ENCODE measurements at regions not wholly inside any gene's neighbourhood (a gene's known extent, or its start where the extent isn't known, plus 50 kb on each side); places are given as distances from the start of the nearest gene placed in this dataset.

DNA sequence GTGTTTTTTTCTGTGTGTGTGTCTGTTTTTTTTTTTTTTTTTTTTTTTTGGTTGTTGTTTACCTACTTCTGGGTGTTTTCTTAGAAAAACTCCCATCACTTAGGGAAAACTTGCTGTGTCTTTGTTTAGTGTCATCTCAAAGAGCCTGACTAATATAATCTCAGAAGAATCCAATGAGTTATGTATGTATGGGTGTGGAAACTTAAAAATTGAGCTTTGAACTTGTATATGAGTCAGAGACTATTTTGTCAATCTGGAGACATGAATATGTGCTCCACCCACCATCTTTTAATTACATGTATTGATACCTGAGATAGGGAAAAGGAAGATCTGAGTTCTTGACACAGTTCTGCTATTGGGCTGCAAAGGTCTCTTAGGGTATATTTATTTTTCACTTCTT, 140.7 kb upstream of the SPRY2 start:
- ChIA-PET CTCF (no interaction called here), POLR2A (no interaction called here)
- Mint-ChIP-seq H3K9me3 (ENCODE audit: insufficient read depth) (no peaks in the 10 kb centered on the region), H3K4me3 (no peak overlapping the region), H3K27ac (no peak overlapping the region), H3K4me1 (ENCODE audit: low read depth) (no peaks in the 10 kb centered on the region), H3K27me3 (ENCODE audit: low read depth) (no peaks in the 10 kb centered on the region), H3K36me3 (ENCODE audit: low read depth) (no peaks in the 10 kb centered on the region)
- DNase-seq (no peak), ATAC-seq (no peak)

DNA sequence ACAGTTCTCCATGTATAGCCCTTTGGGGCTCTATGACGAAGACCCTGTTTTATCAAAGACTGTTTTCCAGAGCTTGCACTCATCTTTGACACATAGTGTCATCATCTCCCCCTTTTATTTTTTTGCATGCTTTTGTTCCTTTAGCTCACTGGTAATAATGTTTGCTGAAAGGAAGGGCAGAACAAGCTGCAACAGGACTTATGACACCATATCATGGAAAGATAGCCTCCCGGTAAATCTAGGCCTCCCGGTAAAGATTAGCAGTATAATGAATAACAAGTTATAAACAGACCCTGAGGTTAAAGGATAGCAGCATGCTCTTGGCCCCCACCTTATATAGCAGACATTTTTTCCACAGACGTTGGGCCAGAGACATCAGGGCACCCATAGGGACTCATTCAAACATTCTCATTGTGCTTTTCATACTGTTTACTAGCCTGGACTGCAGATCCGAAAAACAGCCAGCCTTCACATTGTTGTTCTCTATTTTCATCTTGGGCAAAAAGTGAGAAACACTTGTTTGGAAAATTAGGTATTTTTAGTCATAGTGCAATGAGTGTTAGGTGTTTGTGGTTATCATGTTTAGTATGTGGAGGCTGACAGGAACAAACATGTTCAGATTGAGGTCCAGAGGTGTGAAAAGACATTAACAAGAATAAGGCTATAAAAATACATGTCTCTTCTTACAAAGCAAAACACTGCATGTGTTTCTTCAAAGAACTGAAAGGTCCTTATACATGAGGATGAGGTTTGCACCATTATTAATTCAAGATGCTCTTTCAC, 136.9 kb upstream of the SPRY2 start:
- CTCF ChIA-PET = no interaction called here
- no peaks in the 10 kb centered on the region for H3K9me3 Mint-ChIP-seq (ENCODE audit: insufficient read depth)
- no peak for DNase-seq
- no peak overlapping the region for H3K27ac Mint-ChIP-seq
- ATAC-seq = no peak
- H3K4me1 Mint-ChIP-seq (ENCODE audit: low read depth) = no peaks in the 10 kb centered on the region
- no peak overlapping the region for H3K4me3 Mint-ChIP-seq
- POLR2A ChIA-PET = no interaction called here
- H3K36me3 Mint-ChIP-seq (ENCODE audit: low read depth) = no peaks in the 10 kb centered on the region
- H3K27me3 Mint-ChIP-seq (ENCODE audit: low read depth) = no peaks in the 10 kb centered on the region

- ATAC-seq = no peak
- Mint-ChIP-seq H3K4me1 (ENCODE audit: low read depth) (no peaks in the 10 kb centered on the region), H3K27ac (no peak overlapping the region), H3K27me3 (ENCODE audit: low read depth) (no peaks in the 10 kb centered on the region), H3K4me3 (no peak overlapping the region), H3K36me3 (ENCODE audit: low read depth) (no peaks in the 10 kb centered on the region), H3K9me3 (ENCODE audit: insufficient read depth) (no peaks in the 10 kb centered on the region)
- no peak for DNase-seq
- POLR2A ChIA-PET = no interaction called here
- CTCF ChIA-PET = no interaction called here
Measured at GRCh38 chr13:80476953-80477352, 136.0 kb upstream of the SPRY2 start.

GRCh38 chr13:80475718-80476117, 134.8 kb upstream of the SPRY2 start:
- no peak overlapping the region for H3K4me3 Mint-ChIP-seq
- ATAC-seq = no peak
- H3K4me1 Mint-ChIP-seq (ENCODE audit: low read depth) = no peaks in the 10 kb centered on the region
- H3K27me3 Mint-ChIP-seq (ENCODE audit: low read depth) = no peaks in the 10 kb centered on the region
- H3K36me3 Mint-ChIP-seq (ENCODE audit: low read depth) = no peaks in the 10 kb centered on the region
- no peak overlapping the region for H3K27ac Mint-ChIP-seq
- no peaks in the 10 kb centered on the region for H3K9me3 Mint-ChIP-seq (ENCODE audit: insufficient read depth)
- ChIA-PET POLR2A (no interaction called here), CTCF (interaction anchor here (0.9 kb wide), 1 partner anchor 133 kb away, joined by 3 read pairs; no protein-coding TSS in a partner anchor)
- DNase-seq = no peak

DNA sequence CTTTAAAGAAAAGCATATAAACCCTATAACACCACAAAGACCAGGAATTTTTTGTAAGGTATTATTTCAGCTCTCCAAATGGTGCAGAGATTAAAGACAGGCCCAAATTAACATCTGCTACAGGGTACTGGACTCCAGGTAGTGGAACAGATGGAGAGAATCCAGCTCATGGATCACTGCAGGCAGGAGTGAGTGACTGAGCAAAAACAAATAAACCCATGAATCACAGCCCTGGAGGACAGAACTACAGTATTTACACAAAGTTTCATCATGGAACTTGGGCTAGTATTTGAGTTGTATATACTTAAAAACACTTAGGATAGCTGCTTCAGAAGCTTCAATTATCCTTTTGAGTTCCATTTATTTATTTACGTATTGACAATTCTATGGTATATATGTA, 132.8 kb upstream of the SPRY2 start:
- Mint-ChIP-seq H3K4me3 (no peak overlapping the region), H3K9me3 (ENCODE audit: insufficient read depth) (no peaks in the 10 kb centered on the region), H3K27ac (no peak overlapping the region), H3K36me3 (ENCODE audit: low read depth) (no peaks in the 10 kb centered on the region), H3K27me3 (ENCODE audit: low read depth) (no peaks in the 10 kb centered on the region), H3K4me1 (ENCODE audit: low read depth) (no peaks in the 10 kb centered on the region)
- no peak for ATAC-seq
- POLR2A ChIA-PET = no interaction called here
- CTCF ChIA-PET = no interaction called here
- no peak for DNase-seq

GRCh38 chr13:80469853-80470381, 129.0 kb upstream of the SPRY2 start:
- ChIA-PET CTCF (no interaction called here), POLR2A (no interaction called here)
- Mint-ChIP-seq H3K27ac (no peak overlapping the region), H3K36me3 (ENCODE audit: low read depth) (no peaks in the 10 kb centered on the region), H3K9me3 (ENCODE audit: insufficient read depth) (no peaks in the 10 kb centered on the region), H3K27me3 (ENCODE audit: low read depth) (no peaks in the 10 kb centered on the region), H3K4me1 (ENCODE audit: low read depth) (no peaks in the 10 kb centered on the region), H3K4me3 (no peak overlapping the region)
- no peak for DNase-seq
- ATAC-seq = no peak

GRCh38 chr13:80469105-80469852, 128.4 kb upstream of the SPRY2 start:
- Mint-ChIP-seq H3K27me3 (ENCODE audit: low read depth) (no peaks in the 10 kb centered on the region), H3K27ac (no peak overlapping the region), H3K4me1 (ENCODE audit: low read depth) (no peaks in the 10 kb centered on the region), H3K4me3 (no peak overlapping the region), H3K36me3 (ENCODE audit: low read depth) (no peaks in the 10 kb centered on the region), H3K9me3 (ENCODE audit: insufficient read depth) (no peaks in the 10 kb centered on the region)
- ATAC-seq (no peak), DNase-seq (no peak)
- POLR2A ChIA-PET = no interaction called here
- CTCF ChIA-PET = no interaction called here

DNA sequence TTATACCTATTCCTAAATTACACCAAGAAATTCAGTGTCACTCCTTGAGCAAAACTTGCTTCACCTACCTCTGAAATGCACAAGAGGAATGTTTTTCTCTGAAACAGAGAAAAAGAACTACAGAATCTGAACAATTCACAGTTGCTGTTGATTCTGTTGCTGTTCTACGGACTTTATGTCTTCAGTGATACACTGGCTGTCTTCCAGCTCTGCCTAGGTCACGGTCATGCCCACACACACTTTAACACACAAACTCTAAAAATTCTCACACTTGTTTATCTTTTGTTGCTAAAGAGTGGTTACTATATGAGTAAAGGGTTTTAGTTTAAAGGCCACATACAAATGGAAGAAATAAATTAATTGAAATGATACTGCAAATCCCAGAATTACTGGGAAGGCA, 124.4 kb upstream of the SPRY2 start:
- no peaks in the 10 kb centered on the region for H3K4me1 Mint-ChIP-seq (ENCODE audit: low read depth)
- ATAC-seq (no peak), DNase-seq (no peak)
- no peak overlapping the region for H3K4me3 Mint-ChIP-seq
- no peaks in the 10 kb centered on the region for H3K36me3 Mint-ChIP-seq (ENCODE audit: low read depth)
- no peaks in the 10 kb centered on the region for H3K9me3 Mint-ChIP-seq (ENCODE audit: insufficient read depth)
- no peaks in the 10 kb centered on the region for H3K27me3 Mint-ChIP-seq (ENCODE audit: low read depth)
- ChIA-PET POLR2A (no interaction called here), CTCF (no interaction called here)
- H3K27ac Mint-ChIP-seq = no peak overlapping the region

- POLR2A ChIA-PET = no interaction called here
- CTCF ChIA-PET = no interaction called here
- Mint-ChIP-seq H3K9me3 (ENCODE audit: insufficient read depth) (no peaks in the 10 kb centered on the region), H3K4me3 (no peak overlapping the region), H3K27me3 (ENCODE audit: low read depth) (no peaks in the 10 kb centered on the region), H3K4me1 (ENCODE audit: low read depth) (no peaks in the 10 kb centered on the region), H3K36me3 (ENCODE audit: low read depth) (no peaks in the 10 kb centered on the region), H3K27ac (no peak overlapping the region)
- DNase-seq (no peak), ATAC-seq (no peak)
Measured at GRCh38 chr13:80463673-80464352, 122.9 kb upstream of the SPRY2 start.

GRCh38 chr13:80462567-80462966, 121.6 kb upstream of the SPRY2 start:
- DNase-seq (no peak), ATAC-seq (no peak)
- Mint-ChIP-seq H3K36me3 (ENCODE audit: low read depth) (no peaks in the 10 kb centered on the region), H3K4me1 (ENCODE audit: low read depth) (no peaks in the 10 kb centered on the region), H3K9me3 (ENCODE audit: insufficient read depth) (no peaks in the 10 kb centered on the region), H3K27me3 (ENCODE audit: low read depth) (no peaks in the 10 kb centered on the region), H3K27ac (no peak overlapping the region), H3K4me3 (no peak overlapping the region)
- ChIA-PET POLR2A (no interaction called here), CTCF (no interaction called here)

GRCh38 chr13:80462037-80462436, 121.1 kb upstream of the SPRY2 start:
- H3K36me3 Mint-ChIP-seq (ENCODE audit: low read depth) = no peaks in the 10 kb centered on the region
- no peak overlapping the region for H3K4me3 Mint-ChIP-seq

DNA sequence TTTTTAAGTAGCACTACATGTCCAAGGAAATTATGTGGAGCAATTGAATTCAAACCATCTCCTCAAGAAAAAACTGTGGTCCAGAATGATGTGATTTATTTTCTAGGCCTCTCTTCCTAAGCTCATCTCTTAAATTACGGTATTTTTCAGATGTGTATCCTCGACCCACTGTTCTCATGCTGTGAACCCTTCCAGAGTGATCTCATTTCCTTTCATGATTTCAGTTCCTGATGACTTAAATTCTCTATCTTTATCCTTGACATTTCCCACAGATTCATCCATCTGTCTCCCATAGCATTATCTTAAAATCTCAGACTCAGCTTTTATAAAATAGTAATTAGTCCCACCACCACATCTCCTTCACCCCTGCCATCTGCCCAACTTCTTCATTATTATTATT, 117.6 kb upstream of the SPRY2 start:
- Mint-ChIP-seq H3K27me3 (ENCODE audit: low read depth) (no peaks in the 10 kb centered on the region), H3K9me3 (ENCODE audit: insufficient read depth) (no peaks in the 10 kb centered on the region), H3K4me1 (ENCODE audit: low read depth) (peaks cover 4% of the 10 kb centered on the region), H3K27ac (no peak overlapping the region), H3K4me3 (no peak overlapping the region), H3K36me3 (ENCODE audit: low read depth) (no peaks in the 10 kb centered on the region)
- DNase-seq (no peak), ATAC-seq (no peak)
- CTCF ChIA-PET = no interaction called here
- POLR2A ChIA-PET = no interaction called here

More at GRCh38 chr13:80462037-80462436, 121.1 kb upstream of the SPRY2 start:
- ChIA-PET POLR2A (no interaction called here), CTCF (no interaction called here)
- H3K4me1 Mint-ChIP-seq (ENCODE audit: low read depth) = no peaks in the 10 kb centered on the region
- no peaks in the 10 kb centered on the region for H3K9me3 Mint-ChIP-seq (ENCODE audit: insufficient read depth)
- no peak for ATAC-seq
- H3K27me3 Mint-ChIP-seq (ENCODE audit: low read depth) = no peaks in the 10 kb centered on the region
- no peak for DNase-seq
- no peak overlapping the region for H3K27ac Mint-ChIP-seq
